HUDEP-2 (cell line): ENCODE measurements at regions not wholly inside any gene's neighbourhood (a gene's known extent, or its start where the extent isn't known, plus 50 kb on each side); places are given as distances from the start of the nearest gene placed in this dataset.
A peak's percentile ranks its signal among the peaks of the same experiment; 100 is the strongest.

Experiments
- DNase-seq, 76 experiments: peaks; one replicate each; lab custom pipeline; 2025; ENCODE audit not compliant: unreplicated experiment in 76 of 76; lab: John Stamatoyannopoulos, UW

DNA sequence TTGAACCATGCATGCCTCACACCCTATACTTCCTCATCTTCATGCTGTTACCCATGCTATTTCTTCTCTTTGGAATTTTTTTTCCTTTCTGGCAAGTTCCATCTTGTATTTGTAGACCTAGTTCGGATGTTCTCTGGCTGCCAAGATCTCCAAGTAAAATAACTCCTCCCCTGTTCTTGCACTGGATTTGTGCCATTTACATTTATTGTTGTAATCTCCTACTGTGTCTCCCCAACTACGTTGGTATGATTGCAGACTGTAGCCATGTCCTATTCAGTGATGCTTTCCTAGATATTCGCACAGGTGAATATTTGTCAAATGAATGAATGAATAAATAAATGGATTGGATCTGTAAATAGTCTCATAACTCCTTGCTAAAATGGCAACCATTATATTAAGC, 546.0 kb downstream of the MN1 start:
- no peak for DNase-seq

DNA sequence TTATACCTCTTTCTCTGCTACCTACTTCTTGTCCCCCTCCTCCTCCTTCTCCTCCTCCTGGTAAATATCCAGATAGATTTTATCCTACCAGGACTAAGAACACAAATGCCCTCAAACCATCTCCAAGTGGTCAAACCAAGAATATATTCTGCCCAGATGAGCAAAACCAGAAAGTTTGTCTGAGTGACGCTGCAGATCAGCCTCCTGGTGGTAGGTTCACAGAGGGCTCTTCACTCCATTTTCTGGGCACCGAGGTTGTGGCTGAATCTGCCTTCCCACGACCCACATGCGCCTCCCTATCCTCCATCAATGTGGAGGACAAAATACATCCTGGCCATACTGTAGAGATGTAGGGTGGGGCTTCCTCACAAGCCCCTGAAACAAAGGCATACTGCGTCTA, 543.6 kb downstream of the MN1 start:
- DNase-seq: no peak

- peak in 1 of 76 experiments; percentile 1 for DNase-seq
Observed at GRCh38 chr22:27258616-27259172, 542.9 kb downstream of the MN1 start.

DNA sequence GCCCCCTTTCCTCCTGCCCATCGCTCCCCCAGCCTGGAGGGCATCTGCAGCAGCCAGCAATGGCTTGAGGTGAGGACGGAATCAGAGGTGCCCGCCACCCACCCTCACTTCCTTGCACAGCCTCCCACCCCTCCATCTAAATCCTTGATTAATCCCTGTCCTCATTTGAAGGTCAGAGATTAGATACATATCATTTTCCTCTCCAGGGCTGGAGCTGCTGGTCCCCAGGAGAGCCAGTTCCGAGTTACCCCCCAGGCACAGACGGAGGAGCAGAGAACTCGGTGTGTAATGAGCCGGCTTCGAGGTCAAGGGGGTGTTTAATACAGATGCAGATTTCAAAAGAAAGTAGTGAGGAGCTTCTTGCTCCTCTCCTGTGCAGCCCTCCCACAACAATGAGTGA, 542.1 kb downstream of the MN1 start:
- DNase-seq: no peak

GRCh38 chr22:27260087-27260698, 541.4 kb downstream of the MN1 start:
- no peak for DNase-seq

DNA sequence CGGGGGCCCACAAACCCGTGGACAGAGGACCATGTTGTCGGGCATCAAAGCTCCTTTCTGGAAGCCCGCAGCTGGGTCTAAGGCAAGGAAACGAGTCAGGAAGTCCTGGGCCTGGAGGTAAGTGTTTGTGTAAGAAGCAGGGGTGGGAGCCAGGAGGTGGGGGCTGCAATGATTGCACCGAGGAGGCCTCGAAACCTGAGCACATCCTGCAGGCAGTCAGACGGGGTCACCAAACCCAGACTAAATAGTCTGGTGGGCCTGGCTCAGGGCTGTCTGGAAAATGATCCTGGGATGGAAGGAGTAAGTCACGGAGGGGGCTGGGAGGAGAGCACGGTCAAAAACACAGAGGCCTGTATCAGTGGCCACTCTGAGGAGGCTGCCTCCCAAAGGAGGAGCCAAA, 539.2 kb downstream of the MN1 start:
- DNase-seq: no peak

DNA sequence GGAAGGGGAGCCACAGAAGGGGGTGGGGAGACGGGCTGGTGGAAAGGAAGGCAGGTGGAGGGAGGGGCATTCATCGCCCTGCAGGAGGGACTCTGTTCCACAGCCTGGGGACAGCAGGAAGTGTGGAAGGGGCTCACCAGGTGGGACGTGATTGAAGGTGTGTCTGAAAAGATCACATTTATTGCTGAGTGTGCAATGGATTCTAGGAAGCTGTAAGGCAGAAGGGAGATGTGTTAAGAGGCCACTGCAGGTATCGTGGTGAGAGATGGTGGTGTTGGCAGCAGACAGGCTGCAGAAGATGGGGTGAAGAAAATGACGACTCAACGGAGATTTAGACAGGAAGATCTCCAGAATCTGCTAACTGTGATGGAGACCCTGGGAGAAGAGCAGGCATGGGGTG, 537.4 kb downstream of the MN1 start:
- no peak for DNase-seq

DNA sequence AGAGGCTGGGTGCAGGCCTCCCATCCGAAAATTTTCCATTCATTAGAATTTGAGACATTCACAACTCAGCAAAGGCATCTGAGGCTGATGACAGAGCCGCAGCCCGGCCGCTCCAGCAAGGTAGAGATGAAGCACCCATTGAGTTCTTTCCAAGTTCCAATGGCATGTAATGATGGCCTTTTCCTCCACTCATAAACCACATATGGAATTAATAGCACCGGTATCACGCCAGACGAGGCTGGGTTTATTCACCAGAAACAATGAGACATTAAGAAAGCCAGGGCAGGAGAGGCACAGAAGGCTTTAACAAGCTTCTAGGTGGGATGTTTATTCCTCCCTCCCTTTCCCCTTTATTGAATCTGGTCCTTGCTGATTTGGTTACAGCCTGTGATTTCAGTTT, 534.4 kb downstream of the MN1 start:
- DNase-seq: no peak

- no peak for DNase-seq
Observed at GRCh38 chr22:27269751-27270543, 531.6 kb downstream of the MN1 start.

GRCh38 chr22:27270818-27271510, 530.6 kb downstream of the MN1 start:
- DNase-seq: no peak

GRCh38 chr22:27273436-27273835, 528.1 kb downstream of the MN1 start:
- DNase-seq: no peak

- no peak for DNase-seq
Observed at GRCh38 chr22:27273853-27274252, 527.7 kb downstream of the MN1 start.

DNA sequence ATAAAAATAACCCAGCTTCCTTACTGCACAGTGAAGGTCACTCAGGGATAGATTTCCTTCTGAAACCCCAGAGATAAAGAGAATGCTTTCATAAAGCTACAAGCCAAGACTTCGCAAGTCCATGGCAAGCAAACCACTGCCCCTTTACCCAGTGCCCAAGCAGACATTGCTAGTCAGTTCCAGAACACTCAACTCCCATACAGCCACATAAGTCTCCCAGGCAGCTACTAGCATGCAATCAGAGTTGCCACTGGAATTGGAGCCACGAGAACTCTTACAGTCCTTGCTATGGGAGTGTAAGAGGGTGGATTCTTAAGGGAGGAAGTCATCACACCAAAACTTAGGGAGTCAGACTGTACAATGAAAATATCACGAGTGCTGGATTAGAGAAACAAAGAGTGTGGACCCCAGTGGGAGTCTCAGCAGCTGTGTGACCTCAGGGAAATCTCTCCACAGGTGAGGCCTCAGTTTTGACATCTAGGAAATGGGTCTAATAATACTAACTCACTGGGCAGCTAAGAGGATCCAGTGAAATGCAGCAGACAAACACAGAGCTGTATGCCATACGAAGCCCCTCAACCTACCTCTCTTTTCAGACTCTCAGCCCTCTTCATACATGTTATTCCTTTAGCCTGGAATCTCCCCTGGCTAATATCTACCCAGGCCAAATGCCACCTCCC, 526.6 kb downstream of the MN1 start:
- DNase-seq: no peak

- DNase-seq: no peak
Observed at GRCh38 chr22:27278946-27279345, 522.6 kb downstream of the MN1 start.

DNA sequence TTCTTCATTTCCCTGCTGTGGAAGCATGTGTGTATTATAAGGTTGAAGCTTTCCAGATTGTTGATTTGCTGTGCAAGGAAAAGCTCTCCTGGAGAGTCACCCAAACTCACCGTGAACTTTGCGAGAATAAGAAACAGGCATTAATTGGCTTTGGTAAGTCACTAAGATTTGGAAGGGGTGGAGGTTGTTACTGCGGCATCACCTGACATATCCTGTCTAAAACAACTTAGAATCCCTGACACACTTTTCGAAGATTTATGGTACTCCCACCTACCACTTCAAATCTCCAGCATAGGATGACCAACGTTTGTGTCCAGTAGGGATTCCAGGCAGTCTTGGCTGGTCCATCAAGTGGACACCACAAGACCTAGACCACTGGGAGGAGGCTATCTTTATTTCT, 518.3 kb downstream of the MN1 start:
- no peak for DNase-seq

- DNase-seq: peak in 1 of 76 experiments; percentile 10
Observed at GRCh38 chr22:27283714-27284113, 517.8 kb downstream of the MN1 start.

GRCh38 chr22:27284324-27284723, 517.2 kb downstream of the MN1 start:
- DNase-seq: no peak

DNA sequence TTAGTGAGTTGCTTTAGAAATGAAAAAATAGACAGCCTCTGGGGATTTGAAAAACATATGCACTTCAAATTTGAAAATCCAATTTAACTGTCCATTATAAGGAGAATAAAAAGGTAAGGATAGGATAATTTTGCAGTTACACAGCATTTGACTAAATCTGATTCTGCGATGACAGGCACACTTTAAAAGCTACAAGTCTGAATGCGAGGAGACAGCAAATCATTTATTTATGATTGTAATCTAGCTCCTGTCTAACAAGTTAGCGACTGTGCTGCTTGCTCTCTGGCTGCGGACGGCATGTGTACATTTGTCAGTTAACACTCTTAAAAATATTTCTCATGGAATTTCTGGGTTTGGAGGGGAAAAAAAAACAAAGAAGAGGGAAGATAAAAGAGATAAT, 514.8 kb downstream of the MN1 start:
- no peak for DNase-seq

DNA sequence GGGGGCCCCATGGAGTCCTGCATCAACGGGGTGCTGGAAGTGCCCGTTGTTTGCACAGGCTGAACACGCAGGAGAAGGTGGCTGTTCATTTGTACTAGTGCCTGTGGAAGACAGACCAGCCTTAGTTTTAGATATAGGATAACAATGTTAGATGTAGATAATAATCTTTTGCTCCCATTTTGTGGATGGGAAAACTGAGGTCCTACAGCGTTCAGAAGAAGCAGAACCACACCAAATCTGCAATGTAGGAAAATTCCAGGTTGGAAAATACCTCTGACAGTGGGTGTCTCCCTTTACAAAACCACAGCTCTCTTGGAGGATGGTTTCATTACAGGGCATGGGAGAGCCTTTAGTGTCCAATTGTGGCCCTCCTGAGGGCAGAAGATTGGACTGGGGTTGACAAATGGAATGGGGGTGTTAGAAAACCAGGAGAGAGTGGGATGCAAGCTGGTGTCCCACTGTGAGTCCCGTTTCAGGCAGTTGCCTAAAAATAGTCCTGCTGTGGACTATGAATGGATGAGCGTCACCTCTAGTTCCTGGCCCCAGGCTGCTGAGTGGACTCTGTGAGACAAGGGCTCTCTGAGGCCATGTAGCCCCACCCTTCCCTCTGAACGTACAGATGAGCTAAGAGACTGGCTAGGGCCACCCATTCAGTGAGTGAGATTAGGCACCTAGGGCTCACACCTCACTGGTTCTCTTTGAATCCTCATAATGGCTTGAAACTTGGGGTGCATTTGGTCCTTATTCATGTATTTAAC, 508.8 kb downstream of the MN1 start:
- no peak for DNase-seq

GRCh38 chr22:27293721-27294445, 507.7 kb downstream of the MN1 start:
- no peak for DNase-seq
